Glutamatergic neuron (in vitro differentiated cells): ENCODE measurements at regions not wholly inside any gene's neighbourhood (a gene's known extent, or its start where the extent isn't known, plus 50 kb on each side); places are given as distances from the start of the nearest gene placed in this dataset.

ENCODE experiments used
- DNase-seq: peaks from one replicate; pipeline ENCODE4 v3.0.0; 2022
- H3K27ac Mint-ChIP-seq: one replicate; pipeline ENCODE4 v1.8.0; 2020; ENCODE audit warnings: mild to moderate bottlenecking, mixed read lengths, inconsistent platforms; ENCODE audit not compliant: unreplicated experiment
- H3K27me3 Mint-ChIP-seq: one replicate; pipeline ENCODE4 v1.8.0; 2020; ENCODE audit warnings: mild to moderate bottlenecking, moderate library complexity, mixed read lengths, inconsistent platforms; ENCODE audit not compliant: unreplicated experiment
- H3K36me3 Mint-ChIP-seq: one replicate; pipeline ENCODE4 v1.8.0; 2020; ENCODE audit warnings: mild to moderate bottlenecking, mixed read lengths, inconsistent platforms; ENCODE audit not compliant: unreplicated experiment
- H3K4me1 Mint-ChIP-seq: one replicate; pipeline ENCODE4 v1.8.0; 2020; ENCODE audit warnings: mild to moderate bottlenecking, low read depth, mixed read lengths, inconsistent platforms; ENCODE audit not compliant: unreplicated experiment
- H3K4me3 Mint-ChIP-seq: one replicate; pipeline ENCODE4 v1.8.0; 2020; ENCODE audit warnings: mild to moderate bottlenecking, mixed read lengths, inconsistent platforms; ENCODE audit not compliant: unreplicated experiment
- H3K9me3 Mint-ChIP-seq: one replicate; pipeline ENCODE4 v1.8.0; 2020; ENCODE audit warnings: mild to moderate bottlenecking, moderate library complexity, mixed read lengths, inconsistent platforms; ENCODE audit not compliant: unreplicated experiment
- CTCF ChIP-seq: fragments of 200-600 bp; sonication (generic); IDR thresholded peaks from one replicate; pipeline ENCODE4 v1.5.0; 2021; ENCODE audit not compliant: partially characterized antibody, unreplicated experiment

GRCh38 chr7:53420550-53420949 lies 385.1 kb downstream of the POM121L12 start:
- no peaks in the 10 kb centered on the region for H3K4me1 Mint-ChIP-seq
- H3K36me3 Mint-ChIP-seq, result no peaks in the 10 kb centered on the region
- no peaks in the 10 kb centered on the region for H3K9me3 Mint-ChIP-seq
- H3K4me3 Mint-ChIP-seq, result no peak overlapping the region
- DNase-seq, result no peak
- TF ChIP-seq CTCF, result no peak
- H3K27me3 Mint-ChIP-seq, result no peaks in the 10 kb centered on the region
- no peak overlapping the region for H3K27ac Mint-ChIP-seq

- Mint-ChIP-seq H3K36me3 (no peaks in the 10 kb centered on the region), H3K27me3 (no peaks in the 10 kb centered on the region), H3K27ac (no peak overlapping the region), H3K9me3 (no peaks in the 10 kb centered on the region), H3K4me1 (no peaks in the 10 kb centered on the region), H3K4me3 (no peak overlapping the region)
- DNase-seq, result no peak
- TF ChIP-seq CTCF, result no peak
Measured at GRCh38 chr7:53422291-53422690, 386.9 kb downstream of the POM121L12 start.

GRCh38 chr7:53426145-53426750 lies 390.8 kb downstream of the POM121L12 start:
- H3K27me3 Mint-ChIP-seq, result no peaks in the 10 kb centered on the region
- no peaks in the 10 kb centered on the region for H3K36me3 Mint-ChIP-seq
- no peak for DNase-seq
- H3K4me3 Mint-ChIP-seq, result no peak overlapping the region
- no peak for TF ChIP-seq CTCF
- H3K9me3 Mint-ChIP-seq, result no peaks in the 10 kb centered on the region
- no peaks in the 10 kb centered on the region for H3K4me1 Mint-ChIP-seq
- no peak overlapping the region for H3K27ac Mint-ChIP-seq

DNA sequence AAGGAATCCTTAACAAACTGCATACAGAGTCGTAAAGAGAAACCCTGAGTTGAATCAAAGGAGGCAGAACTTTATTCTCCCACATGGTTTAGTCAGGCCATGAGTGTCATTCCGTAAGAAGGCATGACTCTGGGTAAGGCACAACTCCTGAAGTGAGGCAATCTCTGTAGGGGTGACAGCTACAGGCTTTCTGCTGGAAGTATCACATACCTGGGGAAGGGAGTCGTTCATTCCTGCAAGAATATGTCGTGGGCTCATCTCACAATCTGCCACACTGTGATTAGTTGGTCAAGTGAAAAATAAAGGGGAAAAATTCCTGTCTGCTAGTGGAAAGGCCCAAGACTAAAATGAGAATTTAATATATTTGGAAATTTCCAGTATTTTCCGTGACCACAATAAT lies 392.6 kb downstream of the POM121L12 start:
- Mint-ChIP-seq H3K27me3 (no peaks in the 10 kb centered on the region), H3K4me1 (no peaks in the 10 kb centered on the region), H3K9me3 (no peaks in the 10 kb centered on the region), H3K36me3 (no peaks in the 10 kb centered on the region), H3K27ac (no peak overlapping the region), H3K4me3 (no peak overlapping the region)
- DNase-seq, result no peak
- no peak for TF ChIP-seq CTCF

DNA sequence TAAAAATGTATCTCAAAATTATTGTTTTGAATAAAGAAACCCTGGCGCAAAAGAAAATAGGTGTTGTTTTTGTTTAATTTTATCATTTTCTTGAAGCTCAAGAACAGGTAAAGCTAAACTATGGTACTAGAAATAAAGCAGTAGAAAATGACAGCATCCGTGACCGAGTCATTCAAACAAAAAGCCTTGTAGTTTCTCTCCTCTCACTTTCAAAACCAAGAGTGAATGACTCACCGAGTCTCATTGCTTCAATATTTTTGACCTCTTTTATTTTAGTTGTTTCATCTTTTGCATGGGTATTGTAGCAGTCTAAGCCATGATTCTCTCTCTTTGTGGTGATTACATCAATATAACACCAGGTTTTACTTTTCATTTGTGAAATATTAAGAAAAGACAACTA lies 396.5 kb downstream of the POM121L12 start:
- no peak for DNase-seq
- H3K9me3 Mint-ChIP-seq, result no peaks in the 10 kb centered on the region
- no peak overlapping the region for H3K27ac Mint-ChIP-seq
- no peak overlapping the region for H3K4me3 Mint-ChIP-seq
- TF ChIP-seq CTCF, result no peak
- no peaks in the 10 kb centered on the region for H3K4me1 Mint-ChIP-seq
- H3K27me3 Mint-ChIP-seq, result no peaks in the 10 kb centered on the region
- H3K36me3 Mint-ChIP-seq, result no peaks in the 10 kb centered on the region
